Prostate gland (tissue), 2 donors: ENCODE measurements at regions not wholly inside any gene's neighbourhood (a gene's known extent, or its start where the extent isn't known, plus 50 kb on each side); places are given as distances from the start of the nearest gene placed in this dataset.

Experiments
- DNase-seq: peaks from one replicate; pipeline ENCODE4 v3.0.0-alpha.2; 2019; ENCODE audit warnings: low spot score
- H3K27ac ChIP-seq, 2 donors: fragments of 200-600 bp; sonication (generic); 2 replicates each; pipeline ENCODE4 v1.5.1; 2017 to 2019
- H3K27me3 ChIP-seq: fragments of 200-600 bp; sonication (generic); replicated peaks from 2 replicates; pipeline ENCODE4 v1.5.1; 2019; ENCODE audit not compliant: insufficient read depth
- H3K36me3 ChIP-seq, 2 donors: fragments of 200-600 bp; sonication (generic); 1 replicate in 1 of 2; 2 replicates in 1 of 2; pipeline versions ENCODE4 v1.5.1 to v1.8.1; 2017 to 2019
- H3K4me1 ChIP-seq: fragments of 200-600 bp; sonication (generic); replicated peaks from 2 replicates; pipeline ENCODE4 v1.5.1; 2019
- H3K4me3 ChIP-seq, 2 donors: fragments of 200-600 bp; sonication (generic); 2 replicates each; pipeline ENCODE4 v1.5.1; 2017 to 2019
- H3K9me3 ChIP-seq: fragments of 200-600 bp; sonication (generic); 2 replicates; pipeline ENCODE4 v1.5.1; 2017
- POLR2A ChIP-seq: fragments of 450-650 bp; IDR thresholded peaks from one replicate; pipeline ENCODE4 v1.6.1; 2016; ENCODE audit warnings: antibody characterized with exemption, mild to moderate bottlenecking
- POLR2AphosphoS5 ChIP-seq: sonication (generic); formaldehyde crosslinking; IDR thresholded peaks from one replicate; pipeline ENCODE4 v1.6.1; 2017; ENCODE audit warnings: antibody characterized with exemption
- WGBS: methylation state at CpG from one replicate; pipeline ENCODE4 v1.1.5; 2018; 5-methylcytosine and 5-hydroxymethylcytosine counted together
- intact Hi-C: fragments of 100-400 bp; cut with DNase I; formaldehyde crosslinking; loops from one replicate; pipeline ENCODE4 v1.14.2; 2022
- TF ChIP-seq, protein P1 (sequence below), 4 experiments: fragments of 200-600 bp in 2 of 4; fragments of 450-650 bp in 2 of 4; sonication (generic) in 2 of 4; IDR thresholded peaks; 1 replicate in 3 of 4; 2 replicates in 1 of 4; pipeline ENCODE4 v1.5.1; 2016 to 2019; ENCODE audit warnings: antibody characterized with exemption in 4 of 4, mild to moderate bottlenecking in 2 of 4, moderate library complexity in 2 of 4

DNA sequence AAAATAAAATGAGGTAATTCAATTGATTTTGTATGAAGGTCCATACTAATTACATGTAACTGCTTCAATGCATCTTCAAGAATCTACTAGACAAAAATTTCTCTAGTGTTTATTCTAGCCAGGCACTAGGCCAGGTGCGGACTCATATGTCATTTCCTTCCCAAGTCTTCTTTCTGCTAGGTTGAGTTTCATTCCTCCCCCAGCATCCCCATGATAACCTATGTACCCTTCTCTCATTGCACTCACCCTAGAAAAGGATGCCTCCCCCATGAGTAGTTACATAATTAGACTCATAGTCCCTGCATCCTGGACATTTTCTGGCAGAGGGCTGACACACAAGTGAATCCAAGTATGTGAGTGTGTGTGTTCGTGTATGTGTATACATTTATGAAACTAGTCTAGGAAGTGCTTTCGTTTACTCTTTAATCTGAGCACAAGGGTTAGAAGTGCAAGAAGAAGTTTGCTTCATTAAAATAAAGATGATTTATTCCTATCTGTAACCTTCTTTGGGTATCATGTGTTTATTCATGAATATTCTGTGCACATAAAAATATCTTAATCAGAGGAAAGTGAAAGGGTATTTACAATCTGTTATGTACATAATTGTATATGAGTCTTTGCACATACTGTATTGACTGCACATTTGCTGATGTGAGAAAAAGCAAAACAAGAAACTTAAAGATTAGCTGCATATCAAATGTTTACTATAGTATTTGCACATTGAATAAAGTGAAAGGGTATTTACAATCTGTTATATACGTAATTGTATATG lies 585.6 kb upstream of the ZNF717 start:
- intact Hi-C loops: no loop called here

DNA sequence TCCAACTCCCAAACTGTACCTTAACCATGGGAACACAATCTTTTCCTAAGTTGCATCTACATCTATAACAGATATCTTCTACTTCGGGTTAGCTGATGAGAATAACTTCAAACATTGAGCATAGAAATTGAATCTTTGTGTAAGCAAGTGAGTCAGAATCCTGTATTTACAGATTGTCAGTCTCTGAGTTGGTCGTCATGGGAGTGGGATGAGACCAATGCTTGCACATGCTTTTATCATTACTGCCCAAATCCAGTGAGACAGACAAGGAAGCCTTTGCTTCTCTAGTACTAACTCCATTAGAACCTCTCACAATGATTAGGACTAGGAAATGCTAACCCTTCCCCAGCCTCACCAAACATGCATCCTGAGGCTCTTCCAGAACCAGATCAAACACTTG lies 587.1 kb upstream of the ZNF717 start:
- DNase-seq: no peak
- intact Hi-C loops: no loop called here
- H3K9me3 ChIP-seq: no peaks in the 10 kb centered on the region
- no peak overlapping the region for H3K4me3 ChIP-seq
- no peaks in the 10 kb centered on the region for H3K27me3 ChIP-seq
- H3K27ac ChIP-seq: no peak overlapping the region
- no peaks in the 10 kb centered on the region for H3K36me3 ChIP-seq
- TF ChIP-seq POLR2AphosphoS5: no peak
- TF ChIP-seq, protein P1, sequence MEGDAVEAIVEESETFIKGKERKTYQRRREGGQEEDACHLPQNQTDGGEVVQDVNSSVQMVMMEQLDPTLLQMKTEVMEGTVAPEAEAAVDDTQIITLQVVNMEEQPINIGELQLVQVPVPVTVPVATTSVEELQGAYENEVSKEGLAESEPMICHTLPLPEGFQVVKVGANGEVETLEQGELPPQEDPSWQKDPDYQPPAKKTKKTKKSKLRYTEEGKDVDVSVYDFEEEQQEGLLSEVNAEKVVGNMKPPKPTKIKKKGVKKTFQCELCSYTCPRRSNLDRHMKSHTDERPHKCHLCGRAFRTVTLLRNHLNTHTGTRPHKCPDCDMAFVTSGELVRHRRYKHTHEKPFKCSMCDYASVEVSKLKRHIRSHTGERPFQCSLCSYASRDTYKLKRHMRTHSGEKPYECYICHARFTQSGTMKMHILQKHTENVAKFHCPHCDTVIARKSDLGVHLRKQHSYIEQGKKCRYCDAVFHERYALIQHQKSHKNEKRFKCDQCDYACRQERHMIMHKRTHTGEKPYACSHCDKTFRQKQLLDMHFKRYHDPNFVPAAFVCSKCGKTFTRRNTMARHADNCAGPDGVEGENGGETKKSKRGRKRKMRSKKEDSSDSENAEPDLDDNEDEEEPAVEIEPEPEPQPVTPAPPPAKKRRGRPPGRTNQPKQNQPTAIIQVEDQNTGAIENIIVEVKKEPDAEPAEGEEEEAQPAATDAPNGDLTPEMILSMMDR (IDR thresholded peaks at IDR 0.05): no peak
- TF ChIP-seq POLR2A: no peak
- 73% methylated on average over 2 of the region's 2 CpGs for WGBS
- H3K4me1 ChIP-seq: no peaks in the 10 kb centered on the region

More for the DNA sequence above, 585.6 kb upstream of the ZNF717 start:
- Histone ChIP-seq H3K27ac (no peak overlapping the region), H3K4me3 (no peak overlapping the region), H3K27me3 (no peaks in the 10 kb centered on the region), H3K4me1 (no peaks in the 10 kb centered on the region), H3K36me3 (no peaks in the 10 kb centered on the region), H3K9me3 (no peaks in the 10 kb centered on the region)
- TF ChIP-seq, protein P1 (IDR thresholded peaks at IDR 0.05): no peak
- no peak for TF ChIP-seq POLR2A
- no peak for TF ChIP-seq POLR2AphosphoS5
- 65% methylated on average over 4 of the region's 4 CpGs for WGBS
- DNase-seq: no peak

DNA sequence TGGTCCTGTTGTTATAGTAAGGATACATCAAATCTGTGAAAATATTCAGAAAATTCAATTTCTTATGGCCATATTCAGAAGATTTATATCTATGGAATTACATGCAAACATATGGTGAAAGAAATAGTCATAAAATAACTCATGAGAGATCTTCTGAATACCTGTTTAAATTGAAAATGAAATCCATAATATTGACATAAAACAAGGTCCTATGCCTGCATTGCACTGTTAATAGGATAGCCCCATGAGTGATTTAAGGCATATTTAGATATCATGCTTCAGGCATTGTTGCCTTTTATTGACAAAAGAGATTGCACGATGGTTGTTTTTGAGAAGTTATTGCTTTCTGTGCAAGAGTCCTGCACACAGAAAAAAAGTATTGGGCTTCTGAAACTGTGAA lies 591.7 kb upstream of the ZNF717 start:
- WGBS: 59% methylated on average over 1 of the region's 1 CpG
- no peaks in the 10 kb centered on the region for H3K36me3 ChIP-seq
- no peak for DNase-seq
- no peak overlapping the region for H3K4me3 ChIP-seq
- TF ChIP-seq POLR2A (no peak), POLR2AphosphoS5 (no peak)
- TF ChIP-seq, protein P1 (IDR thresholded peaks at IDR 0.05): no peak
- H3K27ac ChIP-seq: no peak overlapping the region
- no peaks in the 10 kb centered on the region for H3K4me1 ChIP-seq
- intact Hi-C loops: no loop called here
- H3K9me3 ChIP-seq: no peaks in the 10 kb centered on the region
- no peaks in the 10 kb centered on the region for H3K27me3 ChIP-seq

DNA sequence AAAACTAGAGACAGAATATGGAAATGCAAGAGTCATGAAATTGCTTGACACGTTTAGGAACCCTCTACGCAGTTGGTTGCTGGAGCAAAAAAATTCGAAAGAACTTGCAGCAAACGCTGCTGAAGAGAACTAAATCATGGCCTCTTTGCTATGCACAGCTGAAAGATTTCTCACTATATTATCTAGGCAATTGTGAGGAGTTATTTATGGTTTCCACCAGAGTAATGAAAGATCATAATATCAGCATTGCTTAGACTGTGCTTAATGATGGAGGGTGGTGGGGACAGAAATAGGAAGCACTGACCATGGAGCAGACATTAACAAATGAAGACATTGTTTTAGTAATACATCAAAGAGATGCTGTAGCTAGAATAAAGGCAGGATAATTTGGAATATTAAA lies 593.4 kb upstream of the ZNF717 start:
- Histone ChIP-seq H3K4me3 (no peak overlapping the region), H3K36me3 (no peaks in the 10 kb centered on the region), H3K4me1 (no peaks in the 10 kb centered on the region), H3K27me3 (no peaks in the 10 kb centered on the region), H3K9me3 (no peaks in the 10 kb centered on the region), H3K27ac (no peak overlapping the region)
- 82% methylated on average over 4 of the region's 4 CpGs for WGBS
- TF ChIP-seq, protein P1 (IDR thresholded peaks at IDR 0.05): no peak
- TF ChIP-seq POLR2A: no peak
- no peak for TF ChIP-seq POLR2AphosphoS5
- DNase-seq: no peak
- intact Hi-C loops: no loop called here

DNA sequence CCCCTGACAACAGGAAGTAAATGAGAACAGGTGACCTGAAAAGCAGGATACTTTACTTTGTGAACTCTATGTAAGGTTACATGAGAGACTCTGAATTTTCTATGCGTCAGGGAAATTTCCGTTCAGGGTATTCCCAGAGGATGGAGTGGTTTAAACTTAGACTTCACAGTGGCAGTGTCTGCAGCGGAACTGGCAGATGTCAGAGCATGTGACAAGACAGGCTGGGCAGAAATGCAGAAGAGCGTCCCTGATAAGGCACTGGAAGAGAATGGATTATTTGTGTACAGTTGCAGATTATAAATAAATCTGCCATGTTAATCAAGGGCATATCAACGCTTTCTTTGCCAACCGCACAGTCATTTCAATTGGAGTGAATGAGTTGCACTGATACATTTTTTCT lies 598.4 kb upstream of the ZNF717 start:
- DNase-seq: no peak
- WGBS: 89% methylated on average over 6 of the region's 6 CpGs
- intact Hi-C loops: no loop called here

More for the DNA sequence above, 598.4 kb upstream of the ZNF717 start:
- Histone ChIP-seq H3K4me3 (no peak overlapping the region), H3K36me3 (no peaks in the 10 kb centered on the region), H3K9me3 (no peaks in the 10 kb centered on the region), H3K27me3 (no peaks in the 10 kb centered on the region), H3K27ac (no peak overlapping the region), H3K4me1 (no peaks in the 10 kb centered on the region)
- no peak for TF ChIP-seq POLR2A
- no peak for TF ChIP-seq POLR2AphosphoS5
- TF ChIP-seq, protein P1 (IDR thresholded peaks at IDR 0.05): no peak
